ENCODE measurements at regions not wholly inside any gene's neighbourhood (a gene's known extent, or its start where the extent isn't known, plus 50 kb on each side); places are given as distances from the start of the nearest gene placed in this dataset.

- DNase-seq (ENCODE audit: low read depth): no peak
Measured at GRCh38 chr22:19621373-19622060, 92.8 kb upstream of the SEPTIN5 start.

GRCh38 chr22:19622061-19622441, 92.3 kb upstream of the SEPTIN5 start:
- no peak for DNase-seq (ENCODE audit: low read depth)

- no peak for DNase-seq (ENCODE audit: low read depth)
Measured at GRCh38 chr22:19625331-19626041, 88.8 kb upstream of the SEPTIN5 start.

- DNase-seq (ENCODE audit: low read depth): no peak
Measured at GRCh38 chr22:19626042-19626587, 88.2 kb upstream of the SEPTIN5 start.

- no peak for DNase-seq (ENCODE audit: low read depth)
Measured at GRCh38 chr22:19626666-19627065, 87.6 kb upstream of the SEPTIN5 start.

GRCh38 chr22:19628038-19628776, 86.1 kb upstream of the SEPTIN5 start:
- DNase-seq (ENCODE audit: low read depth): no peak

- no peak for DNase-seq (ENCODE audit: low read depth)
Measured at GRCh38 chr22:19629331-19629719, 85.0 kb upstream of the SEPTIN5 start.

- DNase-seq (ENCODE audit: low read depth): peak; percentile 77
Measured at GRCh38 chr22:19629720-19630419, 84.4 kb upstream of the SEPTIN5 start.

- no peak for DNase-seq (ENCODE audit: low read depth)
Measured at GRCh38 chr22:19630614-19631013, 83.7 kb upstream of the SEPTIN5 start.

GRCh38 chr22:19631899-19632667, 82.2 kb upstream of the SEPTIN5 start:
- peak; percentile 67 for DNase-seq (ENCODE audit: low read depth)

GRCh38 chr22:19632668-19633148, 81.6 kb upstream of the SEPTIN5 start:
- no peak for DNase-seq (ENCODE audit: low read depth)

GRCh38 chr22:19634226-19634975, 79.9 kb upstream of the SEPTIN5 start:
- DNase-seq (ENCODE audit: low read depth): no peak

- no peak for DNase-seq (ENCODE audit: low read depth)
Measured at GRCh38 chr22:19635644-19636043, 78.7 kb upstream of the SEPTIN5 start.

GRCh38 chr22:19636696-19637407, 77.5 kb upstream of the SEPTIN5 start:
- DNase-seq (ENCODE audit: low read depth): no peak

GRCh38 chr22:19637408-19638281, 76.7 kb upstream of the SEPTIN5 start:
- no peak for DNase-seq (ENCODE audit: low read depth)

- DNase-seq (ENCODE audit: low read depth): no peak
Measured at GRCh38 chr22:19638282-19639015, 75.9 kb upstream of the SEPTIN5 start.

- DNase-seq (ENCODE audit: low read depth): no peak
Measured at GRCh38 chr22:19639610-19640135, 74.6 kb upstream of the SEPTIN5 start.

- no peak for DNase-seq (ENCODE audit: low read depth)
Measured at GRCh38 chr22:19640306-19640705, 74.0 kb upstream of the SEPTIN5 start.
